ENCODE measurements at regions not wholly inside any gene's neighbourhood (a gene's known extent, or its start where the extent isn't known, plus 50 kb on each side); places are given as distances from the start of the nearest gene placed in this dataset.
"Not testable (repeated sequence)": the region's sequence is repeated elsewhere in the genome, so short reads cannot be mapped to it uniquely, and the experiment has no call there.

DNA sequence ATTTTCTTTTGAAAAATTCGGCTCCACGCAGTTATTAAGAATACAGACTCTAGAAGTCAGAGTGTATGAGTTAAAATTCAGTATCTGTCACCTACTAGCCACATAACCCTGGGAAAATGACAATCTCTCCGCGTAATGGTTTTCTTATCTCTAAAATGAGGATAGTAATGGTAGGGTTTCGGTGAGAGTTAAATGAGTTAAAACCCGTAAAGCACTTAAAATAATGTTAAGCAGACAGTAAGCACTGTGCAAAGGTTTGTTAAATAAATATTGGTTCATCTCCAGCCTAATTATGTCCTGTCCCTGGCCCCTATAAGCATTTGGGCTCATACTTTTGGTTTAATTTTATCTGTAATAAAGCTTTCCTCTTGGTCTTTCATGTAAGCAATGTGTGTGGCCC, 350.8 kb upstream of the GRIA3 start:
- DNase-seq, result no peak

- DNase-seq, result no peak
These were observed 348.2 kb upstream of the GRIA3 start for GRCh38 chrX:122835886-122836285.

- DNase-seq, result no peak
These were observed 333.8 kb upstream of the GRIA3 start for GRCh38 chrX:122850326-122850725.

DNA sequence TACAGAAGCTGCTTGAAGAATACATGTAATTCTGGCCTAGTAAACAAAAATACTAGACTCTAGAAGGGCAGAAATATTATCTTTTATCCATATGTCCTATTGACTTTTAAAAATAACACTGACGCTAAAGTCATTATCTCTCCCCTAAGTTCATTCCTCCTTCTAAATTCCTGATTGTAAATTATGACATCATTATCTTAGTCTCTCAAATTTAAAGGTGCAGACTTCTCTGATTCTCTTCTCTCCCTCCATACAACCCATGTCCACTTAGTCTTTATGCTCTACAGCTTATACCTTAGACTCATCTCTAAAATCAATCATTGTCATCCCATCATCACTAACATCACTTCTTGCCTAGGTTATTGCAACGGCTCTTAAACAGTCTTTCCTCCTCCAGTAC, 327.9 kb upstream of the GRIA3 start:
- no peak for DNase-seq

DNA sequence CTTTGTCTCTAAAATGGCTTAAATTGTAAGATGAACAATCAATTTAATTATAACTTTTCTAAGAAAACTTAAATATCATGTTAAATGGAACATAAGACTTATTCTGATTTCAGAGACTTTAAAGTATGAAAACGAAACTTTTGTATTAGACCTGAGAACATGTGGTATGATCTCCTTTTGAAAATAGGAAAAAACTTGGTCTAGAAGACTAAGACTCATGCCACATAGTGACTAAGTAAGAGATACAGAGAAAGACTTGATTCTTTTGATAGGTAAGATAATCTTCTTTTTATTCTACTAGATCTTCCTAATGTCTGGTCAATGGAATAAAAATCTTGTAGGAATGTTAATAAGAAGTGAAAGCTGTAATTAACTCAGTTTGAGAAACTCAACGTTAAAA, 326.3 kb upstream of the GRIA3 start:
- no peak for DNase-seq

DNA sequence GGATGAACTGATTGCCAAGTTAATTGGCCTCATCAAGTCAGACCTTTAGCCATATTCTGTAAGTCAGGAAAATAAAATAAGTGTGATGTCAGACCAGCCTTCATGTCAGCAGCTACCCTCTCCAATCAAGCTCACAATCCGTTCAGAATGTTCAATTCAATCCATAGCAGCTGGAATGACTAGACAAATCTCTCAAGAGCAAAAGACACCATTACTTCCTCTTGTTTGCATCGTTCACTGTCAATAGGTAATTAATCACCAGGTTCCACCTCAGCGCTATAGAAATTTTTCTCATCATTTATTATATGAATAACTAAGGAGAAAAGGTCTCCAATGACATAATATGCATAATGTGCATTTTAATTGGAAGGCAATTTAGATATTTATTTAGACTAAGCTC, 321.0 kb upstream of the GRIA3 start:
- DNase-seq, result no peak

- DNase-seq, result no peak
These were observed 317.5 kb upstream of the GRIA3 start for GRCh38 chrX:122866532-122866931.

GRCh38 chrX:122868631-122869030, 315.4 kb upstream of the GRIA3 start:
- DNase-seq, result no peak

DNA sequence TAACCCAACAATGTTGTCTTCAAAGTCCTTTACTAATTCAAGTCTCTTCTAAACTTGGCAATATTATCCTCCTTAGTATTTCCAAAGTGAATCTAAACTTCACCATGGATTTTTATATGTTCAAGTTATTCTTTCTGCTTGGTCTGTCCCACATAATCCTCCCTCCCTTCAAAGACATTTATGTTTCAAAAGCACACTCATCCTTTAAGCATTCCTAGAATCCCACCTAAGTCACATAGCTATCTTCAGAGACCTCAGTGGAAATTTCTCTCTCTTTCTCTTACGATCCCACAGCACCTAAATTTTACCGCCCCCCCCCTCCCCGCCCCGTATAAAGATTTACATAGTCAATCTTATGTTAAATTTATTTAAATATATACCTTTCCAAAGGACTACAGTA, 314.9 kb upstream of the GRIA3 start:
- no peak for DNase-seq

GRCh38 chrX:122878269-122878668, 305.8 kb upstream of the GRIA3 start:
- no peak for DNase-seq

DNA sequence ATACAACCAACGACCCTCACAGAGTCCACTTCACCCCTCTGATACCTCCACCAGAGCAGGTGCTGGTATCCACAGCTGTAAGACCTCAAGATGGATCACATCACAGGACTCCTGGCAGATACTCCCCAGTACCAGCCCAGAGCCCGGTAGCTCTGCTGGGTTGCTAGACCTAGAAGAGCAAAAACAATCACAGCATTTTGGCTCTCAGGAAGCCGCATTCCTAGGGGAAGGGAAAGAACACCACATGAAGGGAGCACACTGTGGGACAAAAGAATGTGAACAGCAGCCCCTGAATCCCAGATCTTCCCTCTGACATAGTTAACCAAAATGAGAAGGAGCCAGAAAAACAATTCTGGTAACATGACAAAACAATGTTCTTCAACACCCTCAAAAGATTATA, 303.1 kb upstream of the GRIA3 start:
- no peak for DNase-seq

GRCh38 chrX:122890729-122891128, 293.3 kb upstream of the GRIA3 start:
- DNase-seq, result no peak

DNA sequence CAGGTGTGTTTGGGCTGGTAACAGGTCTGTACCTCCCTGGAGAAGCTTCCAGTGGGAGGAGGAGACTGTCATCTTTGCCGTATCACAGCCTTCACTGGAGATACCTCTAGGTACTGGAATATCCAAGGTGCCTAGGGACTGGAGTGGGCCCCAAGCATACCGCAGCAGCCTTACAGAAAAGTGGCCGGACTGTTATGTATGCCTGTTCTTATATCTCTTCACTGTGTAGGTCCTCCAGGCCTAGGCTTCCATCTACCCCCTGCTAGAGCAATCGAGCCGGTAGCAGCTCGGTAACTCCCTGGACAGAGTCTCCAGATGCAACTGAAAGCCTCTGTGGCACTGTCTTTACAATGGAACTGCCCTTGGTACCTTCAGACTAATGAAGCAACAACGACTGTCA, 277.4 kb upstream of the GRIA3 start:
- no peak for DNase-seq

GRCh38 chrX:122907375-122907774, 276.7 kb upstream of the GRIA3 start:
- no peak for DNase-seq

DNA sequence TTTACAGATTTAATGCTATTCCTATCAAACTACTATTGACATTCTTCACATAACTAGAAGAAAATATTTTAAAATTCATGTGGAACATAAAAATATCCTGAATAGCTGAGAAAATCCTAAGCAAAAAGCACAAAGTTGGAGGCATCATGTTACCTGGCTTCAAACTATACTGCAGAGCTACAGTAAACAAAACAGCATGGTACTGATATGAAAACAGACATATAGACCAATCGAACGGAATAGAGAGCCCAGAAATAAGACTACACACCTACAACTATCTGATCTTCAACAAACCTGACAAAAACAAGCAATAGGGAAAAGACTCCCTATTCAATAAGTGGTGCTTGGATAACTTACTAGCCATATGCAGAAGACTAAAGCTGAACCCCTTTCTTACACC, 273.4 kb upstream of the GRIA3 start:
- DNase-seq, result no peak

- no peak for DNase-seq
These were observed 270.9 kb upstream of the GRIA3 start for GRCh38 chrX:122913134-122913533.

DNA sequence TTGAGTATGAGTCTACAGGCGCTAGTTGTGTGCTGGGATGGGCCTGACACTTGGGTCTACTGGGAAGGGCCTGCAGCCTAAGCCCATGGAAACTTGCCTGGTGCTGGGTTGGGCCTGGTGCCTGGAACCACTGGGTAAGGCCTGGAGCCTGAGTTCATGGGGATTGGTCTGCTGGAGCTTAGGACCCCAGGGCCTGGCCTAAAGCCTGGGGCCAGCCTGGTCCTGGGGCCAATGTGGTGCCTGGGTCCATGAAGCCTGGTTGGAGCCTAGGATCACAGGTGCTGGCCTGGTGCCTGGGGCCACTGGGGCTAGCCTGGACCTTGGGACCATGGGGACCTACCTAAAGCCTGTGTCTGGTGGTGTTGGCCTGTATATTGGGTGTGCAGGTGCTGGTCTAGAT, 270.3 kb upstream of the GRIA3 start:
- no peak for DNase-seq

DNA sequence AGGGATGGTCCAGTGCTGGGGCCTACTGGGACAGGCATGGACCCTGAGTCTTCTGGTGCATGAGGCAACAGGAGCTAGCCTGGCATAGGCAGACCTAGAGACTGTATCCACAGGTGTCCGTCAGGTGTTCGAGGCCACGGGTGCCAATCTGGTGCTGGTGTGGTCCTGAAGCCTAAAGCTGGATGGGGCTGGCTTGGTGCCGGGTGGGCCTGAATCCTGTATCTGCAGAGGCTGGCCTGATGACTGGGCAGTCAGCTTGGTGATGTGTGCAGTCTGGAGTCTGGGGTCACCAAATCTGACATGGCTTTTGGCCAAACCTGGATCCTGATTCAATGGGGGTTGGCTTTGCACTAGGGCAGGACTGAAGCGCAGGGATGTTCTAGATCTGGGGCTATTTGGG, 269.8 kb upstream of the GRIA3 start:
- no peak for DNase-seq

- no peak for DNase-seq
These were observed 249.9 kb upstream of the GRIA3 start for GRCh38 chrX:122934131-122934530.

- no peak for DNase-seq
These were observed 243.9 kb upstream of the GRIA3 start for GRCh38 chrX:122940199-122940598.

- DNase-seq, result no peak
These were observed 242.3 kb upstream of the GRIA3 start for GRCh38 chrX:122941806-122942205.

GRCh38 chrX:122943918-122944317, 240.2 kb upstream of the GRIA3 start:
- no peak for DNase-seq

DNA sequence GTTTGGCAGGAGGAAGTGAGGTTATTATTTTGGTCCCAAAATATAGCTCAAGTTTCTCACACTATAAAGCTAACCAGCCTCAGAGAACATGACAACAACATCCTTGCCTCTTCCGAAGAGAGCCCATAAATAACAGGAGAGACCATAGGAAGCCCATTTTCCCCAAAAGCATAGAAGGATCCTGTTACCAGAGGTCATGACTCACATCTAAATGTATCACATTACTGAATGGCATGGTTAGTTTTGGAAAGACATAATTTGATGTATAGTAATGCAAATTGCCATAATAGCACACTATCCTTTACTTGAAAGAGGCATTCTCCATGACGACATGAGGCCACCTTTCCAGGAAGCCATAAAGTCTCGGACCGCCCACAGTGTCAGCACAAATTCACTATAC, 238.8 kb upstream of the GRIA3 start:
- no peak for DNase-seq

GRCh38 chrX:122972604-122973003, 211.5 kb upstream of the GRIA3 start:
- no peak for DNase-seq

GRCh38 chrX:122982521-122982920, 201.6 kb upstream of the GRIA3 start:
- DNase-seq, result no peak

DNA sequence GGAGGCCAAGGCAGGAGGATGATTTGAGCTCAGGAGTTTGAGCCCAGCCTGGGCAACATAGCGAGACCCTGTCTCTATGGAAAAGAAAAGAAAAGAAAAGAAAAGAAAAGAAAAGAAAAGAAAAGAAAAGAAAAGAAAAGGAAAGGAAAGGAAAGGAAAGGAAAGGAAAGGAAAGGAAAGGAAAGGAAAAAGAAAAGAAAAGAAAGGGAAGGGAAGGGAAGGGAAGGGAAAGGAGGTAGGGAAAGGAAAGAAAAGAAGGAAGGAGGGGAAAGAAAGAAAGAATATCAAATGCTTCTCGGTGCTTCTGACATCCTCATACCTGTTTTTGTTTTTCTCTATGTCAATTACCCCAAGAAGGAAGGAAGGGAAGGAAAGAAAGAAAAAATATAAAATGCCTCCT, 181.2 kb upstream of the GRIA3 start:
- not testable (repeated sequence) for DNase-seq

Data from CD4-positive, alpha-beta T cell treated with Interleukin-6 for 4 hours (primary cell).